Tibial nerve (tissue), 4 donors: ENCODE measurements at regions not wholly inside any gene's neighbourhood (a gene's known extent, or its start where the extent isn't known, plus 50 kb on each side); places are given as distances from the start of the nearest gene placed in this dataset.

Experiments used
- CTCF ChIP-seq, 5 experiments: fragments of 200-600 bp in 3 of 5; fragments of 450-650 bp in 2 of 5; sonication (generic) in 3 of 5; IDR thresholded peaks; one replicate each; pipeline ENCODE4 v1.5.1; 2016 to 2019; ENCODE audit warnings: antibody characterized with exemption in 5 of 5, mild to moderate bottlenecking in 3 of 5, moderate library complexity in 2 of 5
- EP300 ChIP-seq, 2 donors: sonication (generic); formaldehyde crosslinking; IDR thresholded peaks; one replicate each; pipeline ENCODE4 v1.6.1; 2017; ENCODE audit warnings: antibody characterized with exemption in 2 of 2, mild to moderate bottlenecking in 1 of 2
- POLR2A ChIP-seq, 2 donors: fragments of 450-650 bp; IDR thresholded peaks; one replicate each; pipeline ENCODE4 v1.6.1; 2017; ENCODE audit warnings: antibody characterized with exemption in 2 of 2, mild to moderate bottlenecking in 2 of 2, moderate library complexity in 2 of 2

GRCh38 chr18:29146068-29146467 is 969.1 kb upstream of the CDH2 start:
- TF ChIP-seq CTCF (IDR thresholded peaks at IDR 0.05) (no peak), POLR2A (IDR thresholded peaks at IDR 0.05) (no peak), EP300 (IDR thresholded peaks at IDR 0.05) (no peak)
